ENCODE measurements at regions not wholly inside any gene's neighbourhood (a gene's known extent, or its start where the extent isn't known, plus 50 kb on each side); places are given as distances from the start of the nearest gene placed in this dataset.

DNA sequence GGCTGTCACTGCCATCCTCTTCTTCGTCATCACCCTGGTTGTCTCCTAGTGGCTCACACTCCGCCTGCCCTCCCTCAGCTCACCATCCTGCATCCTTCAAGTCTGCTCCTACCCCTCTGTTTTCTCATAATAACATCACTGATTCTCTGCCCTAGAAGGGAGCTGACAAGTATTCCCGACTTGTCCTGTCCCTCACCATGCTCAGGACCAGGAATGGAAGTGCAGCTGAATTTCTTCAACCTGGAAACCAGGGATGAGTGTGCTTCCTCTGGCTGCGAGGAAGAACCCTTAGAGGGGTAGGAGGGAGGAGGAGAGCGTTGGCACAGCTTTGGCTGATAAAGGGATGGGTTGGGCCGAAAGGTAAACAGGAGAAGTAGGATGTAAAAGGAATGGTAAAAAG, 174.8 kb upstream of the GPR26 start:
- Histone ChIP-seq H3K79me2 (ENCODE audit: control insufficient read depth, insufficient read depth, low read length) (no peaks in the 10 kb centered on the region), H3K36me3 (ENCODE audit: control insufficient read depth, insufficient read depth, low read length) (no peaks in the 10 kb centered on the region), H4K20me1 (replicated peaks; ENCODE audit: control insufficient read depth, insufficient read depth, low read length) (no peaks in the 10 kb centered on the region), H3K9ac (ENCODE audit: insufficient read depth in 1 of 2, low read depth in 2 of 2, low read length in 2 of 2) (no peak overlapping the region), H2AFZ (ENCODE audit: low read depth, low read length) (no peak overlapping the region), H3K27ac (ENCODE audit: extremely low read depth, low read depth, low read length) (no peak overlapping the region), H3K4me3 (no peak overlapping the region), H3K4me1 (replicated peaks in 1 of 2; ENCODE audit: control insufficient read depth in 2 of 2, insufficient read depth in 2 of 2, low read length in 2 of 2) (no peaks in the 10 kb centered on the region), H3K9me1 (ENCODE audit: control insufficient read depth, insufficient read depth, low read length) (no peaks in the 10 kb centered on the region), H3K9me3 (replicated peaks; ENCODE audit: control insufficient read depth, insufficient read depth, low read depth, low read length) (no peaks in the 10 kb centered on the region), H3K27me3 (ENCODE audit: control insufficient read depth in 2 of 2, insufficient read depth in 2 of 2, low read length in 2 of 2) (peaks cover 0 to 20% of the 10 kb centered on the region in 2 experiments; a peak in 2 of 5 replicates), H3K4me2 (ENCODE audit: insufficient read depth, low read length) (no peak overlapping the region)
- no TSS peak for BruUV-seq (replicated peaks)
- TF ChIP-seq MTA2 (IDR thresholded peaks at IDR 0.05; ENCODE audit: low read depth) (no peak), RAD21 (CRISPR knock-in tag; conservative IDR thresholded peaks at IDR 0.05 in 1 of 2, IDR thresholded peaks at IDR 0.05 in 1 of 2) (no peak)
- TF ChIP-seq, protein P1, sequence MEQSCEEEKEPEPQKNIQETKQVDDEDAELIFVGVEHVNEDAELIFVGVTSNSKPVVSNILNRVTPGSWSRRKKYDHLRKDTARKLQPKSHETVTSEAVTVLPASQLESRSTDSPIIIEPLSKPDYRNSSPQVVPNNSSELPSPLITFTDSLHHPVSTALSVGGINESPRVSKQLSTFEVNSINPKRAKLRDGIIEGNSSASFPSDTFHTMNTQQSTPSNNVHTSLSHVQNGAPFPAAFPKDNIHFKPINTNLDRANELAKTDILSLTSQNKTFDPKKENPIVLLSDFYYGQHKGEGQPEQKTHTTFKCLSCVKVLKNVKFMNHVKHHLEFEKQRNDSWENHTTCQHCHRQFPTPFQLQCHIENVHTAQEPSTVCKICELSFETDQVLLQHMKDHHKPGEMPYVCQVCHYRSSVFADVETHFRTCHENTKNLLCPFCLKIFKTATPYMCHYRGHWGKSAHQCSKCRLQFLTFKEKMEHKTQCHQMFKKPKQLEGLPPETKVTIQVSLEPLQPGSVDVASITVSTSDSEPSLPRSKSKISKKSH (CRISPR knock-in tag; IDR thresholded peaks at IDR 0.05) = no peak
- TF ChIP-seq, protein P2, sequence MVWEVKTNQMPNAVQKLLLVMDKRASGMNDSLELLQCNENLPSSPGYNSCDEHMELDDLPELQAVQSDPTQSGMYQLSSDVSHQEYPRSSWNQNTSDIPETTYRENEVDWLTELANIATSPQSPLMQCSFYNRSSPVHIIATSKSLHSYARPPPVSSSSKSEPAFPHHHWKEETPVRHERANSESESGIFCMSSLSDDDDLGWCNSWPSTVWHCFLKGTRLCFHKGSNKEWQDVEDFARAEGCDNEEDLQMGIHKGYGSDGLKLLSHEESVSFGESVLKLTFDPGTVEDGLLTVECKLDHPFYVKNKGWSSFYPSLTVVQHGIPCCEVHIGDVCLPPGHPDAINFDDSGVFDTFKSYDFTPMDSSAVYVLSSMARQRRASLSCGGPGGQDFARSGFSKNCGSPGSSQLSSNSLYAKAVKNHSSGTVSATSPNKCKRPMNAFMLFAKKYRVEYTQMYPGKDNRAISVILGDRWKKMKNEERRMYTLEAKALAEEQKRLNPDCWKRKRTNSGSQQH (CRISPR knock-in tag; IDR thresholded peaks at IDR 0.05) = no peak
- POLR2A ChIA-PET = no interaction called here
- FAIRE-seq (no peak), DNase-seq (ENCODE audit: extremely low read depth in 1 of 4, low spot score in 3 of 4) (no peak), ATAC-seq (no peak)
- intact Hi-C loops (cut with micrococcal nuclease) = no loop called here
- in situ Hi-C loops (cut with MboI) = no loop called here
- CTCF ChIA-PET (ENCODE audit: low intra/inter-chr PET ratio) = no interaction called here
- WGBS (ENCODE audit: insufficient coverage, low coverage, missing lambda C conversion rate) = 4% methylated on average over 3 of the region's 6 CpGs
